Esophagus squamous epithelium (tissue), 5 donors: ENCODE measurements at regions not wholly inside any gene's neighbourhood (a gene's known extent, or its start where the extent isn't known, plus 50 kb on each side); places are given as distances from the start of the nearest gene placed in this dataset.

ENCODE experiments used
- DNase-seq: peaks from one replicate; lab custom pipeline; 2025; lab: John Stamatoyannopoulos, UW
- H3K27ac ChIP-seq, 4 donors: fragments of 200-600 bp; sonication (generic); one replicate each; pipeline ENCODE4 v1.5.1; 2016 to 2019; ENCODE audit warnings: mild to moderate bottlenecking in 1 of 4
- H3K27me3 ChIP-seq, 4 donors: fragments of 200-600 bp; sonication (generic); 1 replicate in 3 of 4; 2 replicates in 1 of 4; pipeline versions ENCODE4 v1.5.1 to v1.6.0; 2017 to 2021; ENCODE audit warnings: antibody characterized with exemption in 1 of 4
- H3K36me3 ChIP-seq, 3 donors: fragments of 200-600 bp; sonication (generic); one replicate each; pipeline ENCODE4 v1.5.1; 2016 to 2019
- H3K4me1 ChIP-seq, 3 donors: fragments of 200-600 bp; sonication (generic); one replicate each; pipeline ENCODE4 v1.5.1; 2017 to 2019
- H3K4me3 ChIP-seq, 4 donors: fragments of 200-600 bp; sonication (generic); 1 replicate in 3 of 4; 2 replicates in 1 of 4; pipeline ENCODE4 v1.5.1; 2016 to 2019; ENCODE audit warnings: mild to moderate bottlenecking in 2 of 4, moderate library complexity in 1 of 4
- H3K9me3 ChIP-seq, 3 donors: fragments of 200-600 bp; sonication (generic); one replicate each; pipeline ENCODE4 v1.5.1; 2016 to 2019
- CTCF ChIP-seq, 6 experiments: fragments of 450-650 bp in 4 of 6; fragments of 200-600 bp in 2 of 6; sonication (generic) in 2 of 6; IDR thresholded peaks; one replicate each; pipeline ENCODE4 v1.5.1; 2016 to 2019; ENCODE audit warnings: antibody characterized with exemption in 6 of 6, mild to moderate bottlenecking in 4 of 6, moderate library complexity in 4 of 6
- POLR2A ChIP-seq, 4 donors: fragments of 450-650 bp; IDR thresholded peaks; one replicate each; pipeline ENCODE4 v1.6.1; 2017; ENCODE audit warnings: antibody characterized with exemption in 4 of 4, mild to moderate bottlenecking in 4 of 4, moderate library complexity in 3 of 4
- WGBS, 2 donors: methylation state at CpG; one replicate each; pipeline ENCODE4 v1.1.5; 2018; 5-methylcytosine and 5-hydroxymethylcytosine counted together
- intact Hi-C: fragments of 100-400 bp; cut with DNase I; formaldehyde crosslinking; loops from one replicate; pipeline ENCODE4 v1.15.0; 2022
- donor health status: DM: yes; HTN: yes; CAD: no.

GRCh38 chrX:20350596-20350995 lies 83.9 kb upstream of the RPS6KA3 start:
- no peak overlapping the region for H3K27ac ChIP-seq
- no peak for TF ChIP-seq POLR2A (IDR thresholded peaks at IDR 0.05)
- TF ChIP-seq CTCF (IDR thresholded peaks at IDR 0.05): no peak
- WGBS, 2 donors: 62 to 68% methylated on average over 2 to 3 of the region's 3 CpGs
- no peak overlapping the region for H3K4me3 ChIP-seq
- H3K4me1 ChIP-seq: no peaks in the 10 kb centered on the region
- no peaks in the 10 kb centered on the region for H3K27me3 ChIP-seq
- no peaks in the 10 kb centered on the region for H3K9me3 ChIP-seq
- intact Hi-C loops: no loop called here
- DNase-seq: no peak
- no peaks in the 10 kb centered on the region for H3K36me3 ChIP-seq

GRCh38 chrX:20348139-20348538 lies 81.4 kb upstream of the RPS6KA3 start:
- TF ChIP-seq CTCF (IDR thresholded peaks at IDR 0.05) (no peak), POLR2A (IDR thresholded peaks at IDR 0.05) (no peak)
- 78 to 91% methylated on average over 2 to 4 of the region's 4 CpGs for WGBS, 2 donors
- Histone ChIP-seq H3K27ac (no peak overlapping the region), H3K4me1 (no peaks in the 10 kb centered on the region), H3K36me3 (no peaks in the 10 kb centered on the region), H3K4me3 (no peak overlapping the region), H3K27me3 (no peaks in the 10 kb centered on the region), H3K9me3 (no peaks in the 10 kb centered on the region)
- intact Hi-C loops: no loop called here
- no peak for DNase-seq

GRCh38 chrX:20347481-20347880 lies 80.8 kb upstream of the RPS6KA3 start:
- H3K27ac ChIP-seq: no peak overlapping the region
- intact Hi-C loops: no loop called here
- no peak overlapping the region for H3K4me3 ChIP-seq
- no peak for TF ChIP-seq CTCF (IDR thresholded peaks at IDR 0.05)
- no peak for TF ChIP-seq POLR2A (IDR thresholded peaks at IDR 0.05)
- no peaks in the 10 kb centered on the region for H3K27me3 ChIP-seq
- 51 to 55% methylated on average over 5 of the region's 5 CpGs for WGBS, 2 donors
- no peak for DNase-seq
- H3K9me3 ChIP-seq: no peaks in the 10 kb centered on the region
- no peaks in the 10 kb centered on the region for H3K36me3 ChIP-seq
- no peaks in the 10 kb centered on the region for H3K4me1 ChIP-seq

GRCh38 chrX:20333672-20334071 lies 67.0 kb upstream of the RPS6KA3 start:
- no peak for DNase-seq
- H3K27me3 ChIP-seq: no peaks in the 10 kb centered on the region
- 14 to 40% methylated on average over 1 of the region's 1 CpG for whole genome bisulfite sequencing, 2 donors
- no peak overlapping the region for H3K4me3 ChIP-seq
- no peak overlapping the region for H3K27ac ChIP-seq
- intact Hi-C loops: no loop called here
- no peaks in the 10 kb centered on the region for H3K4me1 ChIP-seq
- H3K9me3 ChIP-seq: no peaks in the 10 kb centered on the region
- no peaks in the 10 kb centered on the region for H3K36me3 ChIP-seq
- TF ChIP-seq POLR2A (IDR thresholded peaks at IDR 0.05) (no peak), CTCF (IDR thresholded peaks at IDR 0.05) (no peak)

GRCh38 chrX:20330545-20330944 lies 63.8 kb upstream of the RPS6KA3 start:
- H3K27ac ChIP-seq: no peak overlapping the region
- H3K27me3 ChIP-seq: no peaks in the 10 kb centered on the region
- TF ChIP-seq CTCF (IDR thresholded peaks at IDR 0.05): no peak
- TF ChIP-seq POLR2A (IDR thresholded peaks at IDR 0.05): no peak
- H3K36me3 ChIP-seq: no peaks in the 10 kb centered on the region
- 71 to 74% methylated on average over 1 to 2 of the region's 2 CpGs for WGBS, 2 donors
- no peak overlapping the region for H3K4me3 ChIP-seq
- no peak for DNase-seq
- H3K4me1 ChIP-seq: no peaks in the 10 kb centered on the region
- H3K9me3 ChIP-seq: no peaks in the 10 kb centered on the region
- intact Hi-C loops: no loop called here
